ENCODE measurements at regions not wholly inside any gene's neighbourhood (a gene's known extent, or its start where the extent isn't known, plus 50 kb on each side); places are given as distances from the start of the nearest gene placed in this dataset.

DNA sequence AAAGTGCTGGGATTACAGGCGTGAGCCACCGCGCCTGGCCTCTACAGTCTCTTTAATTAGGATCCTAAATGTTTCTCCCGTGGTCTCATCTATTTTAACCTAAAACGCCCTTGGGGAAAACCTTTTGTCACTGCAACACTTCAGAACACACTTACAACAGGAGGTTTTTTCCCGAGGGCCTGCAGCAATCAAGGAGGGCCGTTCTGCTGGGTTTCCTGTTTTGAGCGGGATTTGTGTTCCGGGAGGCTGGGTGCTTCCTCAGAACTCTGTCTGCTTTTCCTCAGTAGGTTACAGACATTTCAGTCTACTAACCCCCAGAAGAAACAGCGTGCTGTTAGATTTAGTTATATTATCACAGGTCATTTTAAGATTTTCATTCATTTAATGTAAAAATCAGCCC is 65.4 kb upstream of the IRX4 start:
- TF ChIP-seq, protein P1, sequence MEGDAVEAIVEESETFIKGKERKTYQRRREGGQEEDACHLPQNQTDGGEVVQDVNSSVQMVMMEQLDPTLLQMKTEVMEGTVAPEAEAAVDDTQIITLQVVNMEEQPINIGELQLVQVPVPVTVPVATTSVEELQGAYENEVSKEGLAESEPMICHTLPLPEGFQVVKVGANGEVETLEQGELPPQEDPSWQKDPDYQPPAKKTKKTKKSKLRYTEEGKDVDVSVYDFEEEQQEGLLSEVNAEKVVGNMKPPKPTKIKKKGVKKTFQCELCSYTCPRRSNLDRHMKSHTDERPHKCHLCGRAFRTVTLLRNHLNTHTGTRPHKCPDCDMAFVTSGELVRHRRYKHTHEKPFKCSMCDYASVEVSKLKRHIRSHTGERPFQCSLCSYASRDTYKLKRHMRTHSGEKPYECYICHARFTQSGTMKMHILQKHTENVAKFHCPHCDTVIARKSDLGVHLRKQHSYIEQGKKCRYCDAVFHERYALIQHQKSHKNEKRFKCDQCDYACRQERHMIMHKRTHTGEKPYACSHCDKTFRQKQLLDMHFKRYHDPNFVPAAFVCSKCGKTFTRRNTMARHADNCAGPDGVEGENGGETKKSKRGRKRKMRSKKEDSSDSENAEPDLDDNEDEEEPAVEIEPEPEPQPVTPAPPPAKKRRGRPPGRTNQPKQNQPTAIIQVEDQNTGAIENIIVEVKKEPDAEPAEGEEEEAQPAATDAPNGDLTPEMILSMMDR (IDR thresholded peaks at IDR 0.05; ENCODE audit: low read depth, low read length): no peak
- POLR2A ChIA-PET: no interaction called here
- no peak for DNase-seq (ENCODE audit: low read depth, low spot score)
- CTCF ChIA-PET: no interaction called here
- peaks cover 31% of the 10 kb centered on the region; the same call in 1 of the 2 replicates for H3K9me3 ChIP-seq (ENCODE audit: control insufficient read depth, insufficient read depth, low read length)
- no peaks in the 10 kb centered on the region for H3K27me3 ChIP-seq (ENCODE audit: control insufficient read depth, insufficient read depth, low read length)
- no peak overlapping the region for H3K4me3 ChIP-seq (ENCODE audit: low read depth, low read length)
- no peak overlapping the region for H3K27ac ChIP-seq (ENCODE audit: low read depth, low read length)

DNA sequence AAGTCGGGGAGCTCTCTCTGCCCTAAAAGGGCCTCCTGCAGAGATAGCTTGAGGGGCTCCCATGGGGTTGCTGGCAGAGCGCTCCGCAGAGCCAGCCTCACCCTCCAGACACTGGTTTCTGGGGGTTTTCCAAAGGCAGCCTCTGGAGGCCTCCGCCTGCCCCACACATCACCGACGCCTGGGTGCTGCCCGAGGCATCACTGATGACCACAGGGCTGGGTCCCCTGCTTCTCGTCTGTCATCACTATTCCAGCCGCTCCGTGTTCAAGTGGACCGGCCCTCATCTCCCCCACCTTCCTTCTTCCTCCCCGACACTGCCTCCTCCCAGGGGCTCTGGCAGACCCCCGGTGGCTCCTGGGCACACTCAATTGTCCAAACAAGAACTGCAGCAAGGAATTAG is 64.1 kb upstream of the IRX4 start:
- no peaks in the 10 kb centered on the region for H3K27me3 ChIP-seq (ENCODE audit: control insufficient read depth, insufficient read depth, low read length)
- CTCF ChIA-PET: no interaction called here
- peaks cover 25% of the 10 kb centered on the region; the same call in 1 of the 2 replicates for H3K9me3 ChIP-seq (ENCODE audit: control insufficient read depth, insufficient read depth, low read length)
- TF ChIP-seq, protein P1 (IDR thresholded peaks at IDR 0.05; ENCODE audit: low read depth, low read length): no peak
- no peak for DNase-seq (ENCODE audit: low read depth, low spot score)
- no peak overlapping the region for H3K4me3 ChIP-seq (ENCODE audit: low read depth, low read length)
- POLR2A ChIA-PET: no interaction called here
- no peak overlapping the region for H3K27ac ChIP-seq (ENCODE audit: low read depth, low read length)

GRCh38 chr5:1946122-1946677 is 63.5 kb upstream of the IRX4 start:
- CTCF ChIA-PET: no interaction called here
- Histone ChIP-seq H3K27me3 (ENCODE audit: control insufficient read depth, insufficient read depth, low read length) (no peaks in the 10 kb centered on the region), H3K9me3 (ENCODE audit: control insufficient read depth, insufficient read depth, low read length) (peaks cover 19% of the 10 kb centered on the region; the same call in 1 of the 2 replicates), H3K27ac (ENCODE audit: low read depth, low read length) (no peak overlapping the region), H3K4me3 (ENCODE audit: low read depth, low read length) (no peak overlapping the region)
- POLR2A ChIA-PET: no interaction called here
- TF ChIP-seq, protein P1 (IDR thresholded peaks at IDR 0.05; ENCODE audit: low read depth, low read length): no peak
- DNase-seq (ENCODE audit: low read depth, low spot score): no peak

DNA sequence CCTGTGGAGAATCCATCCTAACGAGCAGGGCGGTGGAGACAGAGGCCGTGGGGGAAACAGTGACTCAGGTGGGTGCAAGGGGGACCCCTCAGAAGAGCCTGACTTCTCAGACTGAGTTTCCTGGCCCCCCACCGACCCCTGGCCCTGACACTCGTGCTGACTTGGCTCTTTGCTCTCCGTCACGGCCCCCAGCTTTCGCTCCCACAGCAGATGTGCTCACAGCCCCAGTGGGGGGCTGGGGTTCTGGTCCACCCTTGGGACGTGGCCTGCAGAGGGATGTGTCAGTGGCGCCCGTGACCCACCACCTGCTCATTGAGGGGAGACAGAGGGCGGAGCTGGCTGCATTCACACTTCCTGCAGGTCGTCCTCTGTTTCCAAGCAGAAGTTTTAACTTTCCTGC is 62.9 kb upstream of the IRX4 start:
- DNase-seq (ENCODE audit: low read depth, low spot score): no peak
- ChIA-PET POLR2A (no interaction called here), CTCF (no interaction called here)
- H3K9me3 ChIP-seq (ENCODE audit: control insufficient read depth, insufficient read depth, low read length): peaks cover 16% of the 10 kb centered on the region; the same call in 1 of the 2 replicates
- no peak overlapping the region for H3K27ac ChIP-seq (ENCODE audit: low read depth, low read length)
- no peaks in the 10 kb centered on the region for H3K27me3 ChIP-seq (ENCODE audit: control insufficient read depth, insufficient read depth, low read length)
- TF ChIP-seq, protein P1 (IDR thresholded peaks at IDR 0.05; ENCODE audit: low read depth, low read length): no peak
- H3K4me3 ChIP-seq (ENCODE audit: low read depth, low read length): no peak overlapping the region

GRCh38 chr5:1944408-1944807 is 61.7 kb upstream of the IRX4 start:
- TF ChIP-seq, protein P1 (IDR thresholded peaks at IDR 0.05; ENCODE audit: low read depth, low read length): no peak
- ChIA-PET POLR2A (no interaction called here), CTCF (no interaction called here)
- Histone ChIP-seq H3K4me3 (ENCODE audit: low read depth, low read length) (no peak overlapping the region), H3K9me3 (ENCODE audit: control insufficient read depth, insufficient read depth, low read length) (peaks cover 8% of the 10 kb centered on the region; the same call in 1 of the 2 replicates), H3K27me3 (ENCODE audit: control insufficient read depth, insufficient read depth, low read length) (no peaks in the 10 kb centered on the region), H3K27ac (ENCODE audit: low read depth, low read length) (no peak overlapping the region)
- no peak for DNase-seq (ENCODE audit: low read depth, low spot score)
